Ascending aorta (tissue), 2 donors: ENCODE measurements at regions not wholly inside any gene's neighbourhood (a gene's known extent, or its start where the extent isn't known, plus 50 kb on each side); places are given as distances from the start of the nearest gene placed in this dataset.

ENCODE experiments used
- DNase-seq, 2 donors: peaks; one replicate each; pipeline ENCODE4 v3.0.0-alpha.2; 2019; ENCODE audit warnings: low spot score in 2 of 2
- H3K27ac ChIP-seq, 2 donors: fragments of 200-600 bp; sonication (generic); one replicate each; pipeline ENCODE4 v1.5.1; 2016 to 2017; ENCODE audit warnings: mild to moderate bottlenecking in 1 of 2
- H3K27me3 ChIP-seq: fragments of 200-600 bp; sonication (generic); one replicate; pipeline ENCODE4 v1.5.1; 2017
- H3K36me3 ChIP-seq, 2 donors: fragments of 200-600 bp; sonication (generic); one replicate each; pipeline ENCODE4 v1.5.1; 2016
- H3K4me1 ChIP-seq, 2 donors: fragments of 200-600 bp; sonication (generic); one replicate each; pipeline ENCODE4 v1.5.1; 2016 to 2017; ENCODE audit warnings: mild to moderate bottlenecking in 1 of 2
- H3K4me3 ChIP-seq, 2 donors: fragments of 200-600 bp; sonication (generic); one replicate each; pipeline ENCODE4 v1.5.1; 2016 to 2017; ENCODE audit warnings: mild to moderate bottlenecking in 1 of 2
- H3K9me3 ChIP-seq, 2 donors: fragments of 200-600 bp; sonication (generic); one replicate each; pipeline ENCODE4 v1.5.1; 2016
- intact Hi-C: fragments of 100-400 bp; cut with DNase I; formaldehyde crosslinking; loops from one replicate; pipeline ENCODE4 v1.15.1; 2023
- TF ChIP-seq, protein P1 (sequence below), 3 experiments: fragments of 200-600 bp in 2 of 3; fragments of 450-650 bp in 1 of 3; sonication (generic) in 2 of 3; IDR thresholded peaks; one replicate each; pipeline ENCODE4 v1.5.1; 2016 to 2019; ENCODE audit warnings: antibody characterized with exemption in 3 of 3, mild to moderate bottlenecking in 1 of 3, moderate library complexity in 1 of 3

- Histone ChIP-seq H3K27me3 (no peaks in the 10 kb centered on the region), H3K27ac (no peak overlapping the region), H3K36me3 (no peaks in the 10 kb centered on the region), H3K9me3 (peaks cover 0 to 3% of the 10 kb centered on the region in 2 donors), H3K4me3 (no peak overlapping the region), H3K4me1 (no peaks in the 10 kb centered on the region)
- no peak for DNase-seq
- intact Hi-C loops: no loop called here
- TF ChIP-seq, protein P1, sequence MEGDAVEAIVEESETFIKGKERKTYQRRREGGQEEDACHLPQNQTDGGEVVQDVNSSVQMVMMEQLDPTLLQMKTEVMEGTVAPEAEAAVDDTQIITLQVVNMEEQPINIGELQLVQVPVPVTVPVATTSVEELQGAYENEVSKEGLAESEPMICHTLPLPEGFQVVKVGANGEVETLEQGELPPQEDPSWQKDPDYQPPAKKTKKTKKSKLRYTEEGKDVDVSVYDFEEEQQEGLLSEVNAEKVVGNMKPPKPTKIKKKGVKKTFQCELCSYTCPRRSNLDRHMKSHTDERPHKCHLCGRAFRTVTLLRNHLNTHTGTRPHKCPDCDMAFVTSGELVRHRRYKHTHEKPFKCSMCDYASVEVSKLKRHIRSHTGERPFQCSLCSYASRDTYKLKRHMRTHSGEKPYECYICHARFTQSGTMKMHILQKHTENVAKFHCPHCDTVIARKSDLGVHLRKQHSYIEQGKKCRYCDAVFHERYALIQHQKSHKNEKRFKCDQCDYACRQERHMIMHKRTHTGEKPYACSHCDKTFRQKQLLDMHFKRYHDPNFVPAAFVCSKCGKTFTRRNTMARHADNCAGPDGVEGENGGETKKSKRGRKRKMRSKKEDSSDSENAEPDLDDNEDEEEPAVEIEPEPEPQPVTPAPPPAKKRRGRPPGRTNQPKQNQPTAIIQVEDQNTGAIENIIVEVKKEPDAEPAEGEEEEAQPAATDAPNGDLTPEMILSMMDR (IDR thresholded peaks at IDR 0.05): no peak
Observed at GRCh38 chr2:16301961-16302360, 361.6 kb downstream of the MYCN start.

GRCh38 chr2:16298866-16299265 lies 358.5 kb downstream of the MYCN start:
- Histone ChIP-seq H3K9me3 (peaks cover 0 to 3% of the 10 kb centered on the region in 2 donors), H3K4me1 (no peaks in the 10 kb centered on the region), H3K27me3 (no peaks in the 10 kb centered on the region), H3K27ac (no peak overlapping the region), H3K4me3 (no peak overlapping the region), H3K36me3 (no peaks in the 10 kb centered on the region)
- intact Hi-C loops: no loop called here
- TF ChIP-seq, protein P1 (IDR thresholded peaks at IDR 0.05): no peak
- no peak for DNase-seq

GRCh38 chr2:16296331-16297250 lies 356.2 kb downstream of the MYCN start:
- no peak for DNase-seq
- Histone ChIP-seq H3K36me3 (no peaks in the 10 kb centered on the region), H3K27me3 (no peaks in the 10 kb centered on the region), H3K4me3 (no peak overlapping the region), H3K4me1 (no peaks in the 10 kb centered on the region), H3K27ac (no peak overlapping the region), H3K9me3 (peaks cover 0 to 3% of the 10 kb centered on the region in 2 donors)
- intact Hi-C loops: no loop called here
- TF ChIP-seq, protein P1 (IDR thresholded peaks at IDR 0.05): no peak

DNA sequence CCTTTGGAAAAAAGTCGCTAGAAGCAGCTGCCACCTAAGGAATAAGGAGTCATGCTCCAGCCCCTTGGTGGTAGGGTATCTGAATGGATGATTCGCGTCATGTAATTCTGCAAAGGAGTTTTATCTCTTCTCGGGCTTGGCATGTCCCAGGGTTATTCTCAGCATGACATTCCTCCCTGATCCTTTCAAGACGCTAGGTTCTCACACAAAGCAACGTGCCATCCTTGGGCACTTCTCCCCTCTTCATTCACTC lies 355.6 kb downstream of the MYCN start:
- intact Hi-C loops: no loop called here

GRCh38 chr2:16294791-16295190 lies 354.4 kb downstream of the MYCN start:
- TF ChIP-seq, protein P1 (IDR thresholded peaks at IDR 0.05): no peak
- DNase-seq: no peak

More for the DNA sequence above, 355.6 kb downstream of the MYCN start:
- no peak overlapping the region for H3K27ac ChIP-seq
- TF ChIP-seq, protein P1 (IDR thresholded peaks at IDR 0.05): no peak
- no peak overlapping the region for H3K4me3 ChIP-seq
- H3K4me1 ChIP-seq: no peaks in the 10 kb centered on the region
- H3K36me3 ChIP-seq: no peaks in the 10 kb centered on the region
- no peaks in the 10 kb centered on the region for H3K27me3 ChIP-seq
- no peak for DNase-seq
- peaks cover 0 to 3% of the 10 kb centered on the region in 2 donors for H3K9me3 ChIP-seq

More at GRCh38 chr2:16294791-16295190, 354.4 kb downstream of the MYCN start:
- intact Hi-C loops: no loop called here
- no peak overlapping the region for H3K27ac ChIP-seq
- no peaks in the 10 kb centered on the region for H3K9me3 ChIP-seq
- H3K4me1 ChIP-seq: no peaks in the 10 kb centered on the region
- H3K27me3 ChIP-seq: no peaks in the 10 kb centered on the region
- H3K36me3 ChIP-seq: no peaks in the 10 kb centered on the region
- H3K4me3 ChIP-seq: no peak overlapping the region
